NCI-H748 (cell line): ENCODE measurements at regions not wholly inside any gene's neighbourhood (a gene's known extent, or its start where the extent isn't known, plus 50 kb on each side); places are given as distances from the start of the nearest gene placed in this dataset.
"Not testable (repeated sequence)": the region's sequence is repeated elsewhere in the genome, so short reads cannot be mapped to it uniquely, and the experiment has no call there.

Source experiments
- DNase-seq: peaks from one replicate; lab custom pipeline; 2025; ENCODE audit not compliant: unreplicated experiment; lab: John Stamatoyannopoulos, UW

- no peak for DNase-seq
Measured at GRCh38 chr15:77843546-77843945, 210.8 kb upstream of the LINGO1 start.

- DNase-seq, result no peak
Measured at GRCh38 chr15:77840991-77841775, 208.5 kb upstream of the LINGO1 start.

- no peak for DNase-seq
Measured at GRCh38 chr15:77839970-77840905, 207.5 kb upstream of the LINGO1 start.

DNA sequence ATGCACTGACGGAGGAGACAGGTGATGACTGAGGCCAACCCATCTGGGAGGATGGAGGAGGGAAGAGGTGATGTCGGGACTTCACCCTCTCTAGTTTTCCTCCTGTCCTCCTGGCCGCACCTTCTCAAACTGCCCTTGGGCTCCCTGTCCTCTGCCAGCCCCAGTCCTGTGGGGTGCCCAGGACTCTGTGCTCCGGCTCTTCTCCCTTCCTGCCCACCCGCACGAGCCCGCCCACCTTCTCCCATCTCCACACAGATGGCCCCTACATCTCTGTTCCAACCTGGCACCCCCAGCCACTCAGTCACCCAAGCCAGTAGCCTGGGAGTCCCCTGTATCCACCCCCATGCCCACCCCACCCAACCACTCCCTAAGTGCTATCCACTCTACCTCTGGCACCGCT, 206.7 kb upstream of the LINGO1 start:
- DNase-seq, result no peak

- no peak for DNase-seq
Measured at GRCh38 chr15:77838595-77838994, 205.9 kb upstream of the LINGO1 start.

DNA sequence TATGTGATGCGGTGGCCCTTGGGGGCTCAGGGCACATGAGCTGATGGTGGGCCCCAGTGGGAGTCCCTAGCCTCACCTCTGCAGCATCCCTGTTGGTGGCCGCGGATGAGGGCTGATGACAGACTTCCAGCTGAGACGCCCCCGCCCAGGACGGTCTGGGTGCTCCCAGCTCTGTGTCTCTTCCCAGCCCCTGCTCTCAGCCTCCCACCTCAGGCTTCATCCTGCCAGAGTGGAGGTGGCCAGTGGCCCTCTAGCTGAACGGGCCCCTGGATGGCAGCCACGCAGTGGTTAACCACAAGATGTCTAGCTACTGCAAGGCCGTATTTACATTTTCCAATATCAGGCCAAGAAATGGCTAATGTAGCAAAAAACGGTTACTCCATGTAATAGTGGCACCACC, 205.3 kb upstream of the LINGO1 start:
- no peak for DNase-seq

DNA sequence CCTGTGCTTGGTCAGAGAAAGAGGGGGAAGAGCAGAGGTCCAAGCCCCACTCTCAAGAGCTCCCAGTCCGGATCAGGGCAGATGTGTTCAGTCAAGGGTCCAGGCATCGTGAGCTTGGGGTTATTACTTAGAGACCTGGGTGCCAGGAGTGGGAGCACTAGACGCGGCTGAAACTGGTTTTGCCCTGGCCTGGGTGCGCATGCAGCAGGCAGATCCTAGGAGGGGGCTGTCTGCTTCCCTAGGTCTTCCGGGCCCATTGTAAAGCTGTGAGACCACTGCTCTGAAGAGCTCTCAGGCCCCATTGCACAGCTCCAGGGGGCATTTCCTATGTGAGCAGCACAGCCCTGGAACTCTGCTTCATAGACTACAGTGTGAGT, 204.9 kb upstream of the LINGO1 start:
- no peak for DNase-seq

- DNase-seq, result no peak
Measured at GRCh38 chr15:77836906-77837648, 204.4 kb upstream of the LINGO1 start.

GRCh38 chr15:77836121-77836692, 203.5 kb upstream of the LINGO1 start:
- peak; percentile 32 for DNase-seq

GRCh38 chr15:77834276-77834990, 201.7 kb upstream of the LINGO1 start:
- no peak for DNase-seq

DNA sequence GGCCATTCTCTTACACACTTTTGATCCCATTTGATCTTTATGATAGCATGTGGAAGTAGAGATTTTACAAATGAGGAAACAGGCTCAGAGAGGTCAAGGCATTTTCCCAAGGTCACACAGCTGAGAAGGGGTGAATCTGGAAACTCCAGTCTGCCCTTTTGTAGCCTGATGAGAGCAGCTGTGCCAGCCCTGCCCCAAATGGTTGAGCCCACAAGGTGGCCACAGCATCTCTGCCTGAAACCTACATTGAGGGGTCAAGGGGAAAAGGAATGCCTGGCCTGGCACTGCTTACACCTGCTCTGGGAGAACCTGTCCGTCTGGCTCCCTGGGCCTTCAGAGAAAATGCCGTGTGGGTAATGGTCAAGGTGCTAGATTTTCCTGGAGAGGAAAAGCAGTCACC, 200.2 kb upstream of the LINGO1 start:
- DNase-seq, result no peak

GRCh38 chr15:77831986-77832385, 199.3 kb upstream of the LINGO1 start:
- DNase-seq, result no peak

- DNase-seq, result no peak
Measured at GRCh38 chr15:77830051-77830468, 197.3 kb upstream of the LINGO1 start.

- DNase-seq, result not testable (repeated sequence)
Measured at GRCh38 chr15:77829331-77829730, 196.6 kb upstream of the LINGO1 start.

DNA sequence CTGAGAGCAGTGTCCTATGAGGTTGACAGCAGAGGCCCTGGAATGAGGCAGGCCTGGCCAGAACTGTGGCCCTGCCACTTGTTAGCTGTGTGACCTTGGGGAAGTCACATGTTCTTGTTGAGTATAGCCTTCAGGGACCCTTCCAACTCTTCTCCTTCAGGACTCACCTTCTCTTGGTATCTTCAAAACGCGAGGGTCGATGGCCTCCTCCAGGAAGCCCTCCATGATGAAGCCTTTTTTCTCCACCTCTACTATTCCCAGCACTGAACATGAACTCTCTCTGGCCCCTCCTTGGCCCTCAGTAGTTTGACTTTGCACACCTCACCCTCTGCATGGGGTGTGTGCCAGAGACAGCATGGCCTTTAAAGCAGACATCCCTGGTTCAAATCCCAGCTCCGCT, 195.1 kb upstream of the LINGO1 start:
- no peak for DNase-seq

DNA sequence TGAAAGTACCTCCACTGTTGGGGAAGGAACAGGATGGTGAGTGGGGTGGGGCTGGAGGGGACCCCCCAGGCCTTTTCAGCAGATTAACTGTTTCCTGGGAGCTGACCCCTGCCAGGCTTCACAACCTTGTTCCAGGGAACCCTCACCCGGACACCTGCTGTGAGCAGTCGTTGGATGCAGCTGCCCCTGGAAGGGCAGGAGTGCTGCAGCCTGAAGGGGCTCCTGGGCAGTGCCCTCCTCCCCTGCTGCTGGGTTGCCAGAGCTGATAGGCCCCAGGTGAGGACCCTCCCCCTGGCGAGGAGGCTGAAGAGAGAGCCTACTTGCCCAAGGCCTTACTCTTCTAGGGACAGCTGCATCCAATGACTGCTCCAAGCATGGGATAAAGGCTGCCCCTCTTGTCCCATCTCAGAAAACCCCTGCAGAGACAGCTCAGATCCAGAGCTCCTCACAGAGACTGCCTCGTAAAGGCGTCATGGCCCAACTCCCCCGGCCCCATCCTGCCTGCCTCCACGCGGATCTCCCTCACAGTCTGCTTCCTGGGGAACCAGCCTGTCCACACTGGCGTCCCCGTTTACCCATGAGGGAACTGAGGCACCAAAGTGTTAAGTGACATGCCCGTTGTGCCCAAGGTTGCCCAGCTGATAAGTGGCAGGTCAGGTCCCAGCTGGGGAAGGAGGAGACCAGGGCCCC, 193.4 kb upstream of the LINGO1 start:
- no peak for DNase-seq

GRCh38 chr15:77825546-77825945, 192.8 kb upstream of the LINGO1 start:
- DNase-seq, result no peak

DNA sequence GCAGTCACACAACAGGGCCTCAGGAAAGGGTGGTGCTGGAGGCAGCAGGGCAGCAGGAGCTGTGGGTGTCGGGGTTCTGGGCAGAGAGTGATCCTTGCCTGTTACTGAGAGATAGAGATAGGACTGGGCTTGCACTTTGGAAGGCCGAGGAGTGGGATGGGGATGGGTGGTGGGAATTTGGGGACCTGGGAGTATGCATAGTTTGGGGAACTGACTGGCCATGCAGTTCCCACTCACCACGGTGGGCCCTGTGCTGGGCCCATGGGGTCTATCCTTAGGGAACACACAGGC, 192.5 kb upstream of the LINGO1 start:
- no peak for DNase-seq

DNA sequence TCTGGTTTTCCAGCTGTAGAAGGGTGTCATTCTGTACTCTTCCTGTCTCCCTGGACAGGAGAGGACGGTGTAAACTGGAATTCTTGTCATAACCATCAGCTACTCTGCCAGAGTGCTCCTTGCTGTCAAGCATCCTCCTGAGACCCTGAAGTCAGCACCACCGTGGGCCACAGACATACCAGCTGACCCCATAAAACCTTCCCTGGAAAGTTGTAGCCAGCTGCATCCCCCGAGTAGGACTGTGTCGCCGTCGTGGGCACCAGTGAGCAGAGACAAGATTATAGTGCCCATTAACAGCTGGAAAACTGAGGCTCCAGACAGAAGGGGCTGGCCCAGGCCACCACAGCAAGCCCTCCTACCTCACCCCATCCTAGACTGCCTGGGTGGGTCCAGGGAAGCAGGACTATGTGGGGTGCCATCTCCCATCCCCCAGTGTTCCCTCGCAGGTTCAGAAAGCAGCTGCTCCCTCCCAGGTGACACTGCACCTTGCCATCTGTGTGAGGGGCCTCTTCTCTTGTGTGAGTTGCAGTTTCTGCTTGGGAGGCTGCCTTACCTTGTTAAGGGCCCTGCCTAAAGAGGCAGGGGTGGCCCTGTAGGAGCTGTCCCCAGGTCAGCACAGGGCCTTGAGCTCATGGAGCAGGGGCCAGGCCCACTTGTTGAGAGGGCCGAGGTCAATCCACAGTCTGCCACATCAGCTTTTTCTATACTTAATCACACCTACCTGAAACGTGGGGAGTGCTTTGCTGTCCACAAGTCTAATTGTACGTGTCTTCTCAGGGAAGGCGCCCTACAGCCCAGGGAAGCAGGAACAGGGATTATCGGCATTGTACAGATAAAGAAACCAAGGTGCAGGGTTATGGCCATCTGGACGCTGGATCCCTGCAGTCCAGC, 191.9 kb upstream of the LINGO1 start:
- DNase-seq, result no peak
